Kidney (tissue), 13 donors: ENCODE measurements at regions not wholly inside any gene's neighbourhood (a gene's known extent, or its start where the extent isn't known, plus 50 kb on each side); places are given as distances from the start of the nearest gene placed in this dataset.

Experiments used
- DNase-seq, 5 donors: peaks; one replicate each; pipeline ENCODE4 v3.0.0-alpha.2; 2013 to 2020
- FAIRE-seq: peaks from 2 replicates; lab custom pipeline; 2012; peaks lifted over from hg19 to GRCh38; lab: Jason Lieb, UNC
- H3K27ac ChIP-seq, 2 donors: one replicate each; pipeline ENCODE4 v1.7.0; 2013; ENCODE audit warnings: low read depth in 2 of 2, low read length in 2 of 2, inconsistent platforms in 1 of 2
- H3K27me3 ChIP-seq: one replicate; pipeline ENCODE4 v1.7.1; 2013; ENCODE audit warnings: low read length, inconsistent platforms; ENCODE audit not compliant: control insufficient read depth, insufficient read depth
- H3K36me3 ChIP-seq, 3 donors: one replicate each; pipeline versions ENCODE4 v1.7.0 to v1.7.1; 2013; ENCODE audit warnings: low read length in 3 of 3, control low read depth in 1 of 3, inconsistent platforms in 1 of 3; ENCODE audit not compliant: insufficient read depth in 3 of 3, control insufficient read depth in 2 of 3
- H3K4me1 ChIP-seq, 3 donors: one replicate each; pipeline versions ENCODE4 v1.7.0 to v1.7.1; 2013; ENCODE audit warnings: low read length in 3 of 3, inconsistent platforms in 1 of 3, low read depth in 1 of 3; ENCODE audit not compliant: control insufficient read depth in 2 of 3, insufficient read depth in 2 of 3
- H3K4me3 ChIP-seq, 3 donors: one replicate each; pipeline versions ENCODE4 v1.7.0 to v1.8.1; 2013; ENCODE audit warnings: low read length in 3 of 3, control low read depth in 1 of 3, inconsistent platforms in 1 of 3
- H3K9ac ChIP-seq, 3 donors: one replicate each; pipeline versions ENCODE4 v1.7.0 to v1.7.1; 2013; ENCODE audit warnings: low read length in 3 of 3, control low read depth in 1 of 3, inconsistent platforms in 1 of 3
- H3K9me3 ChIP-seq, 3 donors: one replicate each; pipeline versions ENCODE4 v1.7.0 to v1.7.1; 2013; ENCODE audit warnings: low read length in 3 of 3, control low read depth in 1 of 3, inconsistent platforms in 1 of 3; ENCODE audit not compliant: control insufficient read depth in 2 of 3, insufficient read depth in 1 of 3
- intact Hi-C: fragments of 100-400 bp; cut with DNase I; formaldehyde crosslinking; loops from one replicate; pipeline ENCODE4 v1.11.1; 2022
- TF ChIP-seq, protein P1 (sequence below): IDR thresholded peaks from 3 replicates; pipeline ENCODE4 v1.5.1; 2012; ENCODE audit warnings: mild to moderate bottlenecking, moderate library complexity, borderline replicate concordance; ENCODE audit not compliant: insufficient read depth; ENCODE audit errors: extremely low read depth
- donor health status: control.
- donor health status: control.
- donor health status: control.
- donor health status: control.
- donor health status: control.
- donor health status: DM: yes; HTN: yes; CAD: no.
- donor health status: Normal renal cell carcinoma (clear cell type).

DNA sequence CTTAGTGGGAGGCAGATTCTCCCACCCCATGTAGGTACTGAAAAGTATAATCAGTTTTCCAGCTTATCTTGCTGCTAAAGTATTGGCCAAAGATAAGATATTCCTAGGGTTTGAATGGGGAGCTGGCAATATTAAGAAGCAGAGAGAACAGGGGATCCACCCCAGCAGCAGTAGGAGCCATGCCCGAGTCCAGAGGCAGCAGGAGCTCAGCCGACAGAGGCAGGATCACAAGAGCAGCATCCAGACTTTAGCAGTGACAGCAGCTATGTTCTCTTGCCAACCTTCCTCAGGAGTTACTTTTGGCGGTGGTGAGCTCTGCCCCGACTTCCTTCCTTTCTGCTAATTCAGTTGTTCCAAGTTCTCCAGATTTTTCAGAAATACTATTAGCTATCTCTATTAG, 224.5 kb downstream of the GADD45G start:
- no peak overlapping the region for H3K4me3 ChIP-seq
- intact Hi-C loops, result no loop called here
- H3K9me3 ChIP-seq, result peaks cover 0 to 4% (median 0%) of the 10 kb centered on the region in 3 donors
- DNase-seq (no peak), FAIRE-seq (no peak)
- no peaks in the 10 kb centered on the region for H3K27me3 ChIP-seq
- H3K36me3 ChIP-seq, result no peaks in the 10 kb centered on the region
- H3K27ac ChIP-seq, result no peak overlapping the region
- TF ChIP-seq, protein P1, sequence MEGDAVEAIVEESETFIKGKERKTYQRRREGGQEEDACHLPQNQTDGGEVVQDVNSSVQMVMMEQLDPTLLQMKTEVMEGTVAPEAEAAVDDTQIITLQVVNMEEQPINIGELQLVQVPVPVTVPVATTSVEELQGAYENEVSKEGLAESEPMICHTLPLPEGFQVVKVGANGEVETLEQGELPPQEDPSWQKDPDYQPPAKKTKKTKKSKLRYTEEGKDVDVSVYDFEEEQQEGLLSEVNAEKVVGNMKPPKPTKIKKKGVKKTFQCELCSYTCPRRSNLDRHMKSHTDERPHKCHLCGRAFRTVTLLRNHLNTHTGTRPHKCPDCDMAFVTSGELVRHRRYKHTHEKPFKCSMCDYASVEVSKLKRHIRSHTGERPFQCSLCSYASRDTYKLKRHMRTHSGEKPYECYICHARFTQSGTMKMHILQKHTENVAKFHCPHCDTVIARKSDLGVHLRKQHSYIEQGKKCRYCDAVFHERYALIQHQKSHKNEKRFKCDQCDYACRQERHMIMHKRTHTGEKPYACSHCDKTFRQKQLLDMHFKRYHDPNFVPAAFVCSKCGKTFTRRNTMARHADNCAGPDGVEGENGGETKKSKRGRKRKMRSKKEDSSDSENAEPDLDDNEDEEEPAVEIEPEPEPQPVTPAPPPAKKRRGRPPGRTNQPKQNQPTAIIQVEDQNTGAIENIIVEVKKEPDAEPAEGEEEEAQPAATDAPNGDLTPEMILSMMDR, result no peak
- no peak overlapping the region for H3K9ac ChIP-seq
- no peaks in the 10 kb centered on the region for H3K4me1 ChIP-seq

DNA sequence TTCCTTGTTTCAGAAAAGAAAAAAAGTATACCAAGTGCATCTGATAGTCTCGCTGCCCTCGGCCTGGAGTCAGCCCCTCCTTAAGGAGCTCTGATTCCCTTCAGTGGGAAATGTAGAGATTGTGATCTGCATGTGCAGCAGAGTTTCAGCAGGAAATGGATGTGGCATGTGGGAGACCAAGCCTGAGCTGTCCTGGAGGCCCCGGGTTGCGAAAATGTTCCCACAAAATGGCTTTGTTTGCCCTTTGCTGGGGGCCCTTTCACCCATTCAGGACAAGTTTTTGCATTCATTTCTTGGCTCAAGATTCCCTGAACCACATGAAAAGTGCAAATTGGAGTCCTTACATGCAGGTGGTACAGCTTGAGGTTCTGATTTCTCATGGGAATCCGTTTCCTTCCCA, 230.9 kb downstream of the GADD45G start:
- no peaks in the 10 kb centered on the region for H3K27me3 ChIP-seq
- H3K9me3 ChIP-seq, result no peaks in the 10 kb centered on the region
- H3K4me1 ChIP-seq, result no peaks in the 10 kb centered on the region
- no peak overlapping the region for H3K4me3 ChIP-seq
- TF ChIP-seq, protein P1, result no peak
- intact Hi-C loops, result no loop called here
- FAIRE-seq (no peak), DNase-seq (peak in 2 of 5 donors; percentile 36 to 39)
- no peaks in the 10 kb centered on the region for H3K36me3 ChIP-seq
- H3K9ac ChIP-seq, result no peak overlapping the region
- H3K27ac ChIP-seq, result no peak overlapping the region

DNA sequence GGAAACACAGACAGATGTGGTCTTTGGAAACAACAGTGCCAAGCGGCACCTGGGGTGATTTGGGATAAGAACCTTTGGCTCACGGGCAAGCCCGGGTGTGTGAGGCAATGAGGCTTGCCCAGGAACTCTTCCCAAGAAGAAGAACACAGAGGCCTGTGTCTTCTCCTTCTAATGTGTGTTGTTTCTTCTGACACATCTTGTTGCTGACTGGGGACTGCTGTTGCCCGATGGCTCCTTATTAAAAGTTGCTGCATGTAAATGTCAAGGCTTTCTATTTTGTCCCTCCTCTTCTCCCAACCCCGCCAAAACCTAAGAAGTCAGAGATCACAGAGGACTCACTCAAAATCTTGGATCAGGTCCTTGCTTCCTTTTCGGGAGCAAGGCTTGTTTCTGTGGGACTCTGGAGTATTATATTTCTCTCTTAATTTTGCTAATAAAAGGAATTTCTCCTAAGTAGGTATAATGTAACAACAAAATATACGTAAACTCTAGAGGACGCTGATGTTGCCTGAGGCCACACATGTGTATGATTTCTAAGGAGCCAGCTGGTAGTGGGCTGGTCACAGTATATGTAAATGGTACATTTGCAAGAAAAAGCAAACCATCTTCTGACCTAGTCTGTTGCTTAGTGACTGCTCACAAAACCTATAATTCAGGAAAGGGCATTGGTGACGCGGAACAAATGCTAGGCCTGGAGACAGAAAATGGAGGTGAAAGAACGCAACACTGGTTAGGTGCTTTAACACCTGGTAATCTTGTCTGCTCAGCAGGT, 232.5 kb downstream of the GADD45G start:
- FAIRE-seq (no peak), DNase-seq (peak in 1 of 5 donors; percentile 31)
- Histone ChIP-seq H3K36me3 (no peaks in the 10 kb centered on the region), H3K4me1 (no peaks in the 10 kb centered on the region), H3K27ac (no peak overlapping the region), H3K9me3 (no peaks in the 10 kb centered on the region), H3K4me3 (no peak overlapping the region), H3K27me3 (no peaks in the 10 kb centered on the region), H3K9ac (no peak overlapping the region)
- TF ChIP-seq, protein P1, result no peak
- intact Hi-C loops, result no loop called here
